ENCODE measurements at regions not wholly inside any gene's neighbourhood (a gene's known extent, or its start where the extent isn't known, plus 50 kb on each side); places are given as distances from the start of the nearest gene placed in this dataset.

DNA sequence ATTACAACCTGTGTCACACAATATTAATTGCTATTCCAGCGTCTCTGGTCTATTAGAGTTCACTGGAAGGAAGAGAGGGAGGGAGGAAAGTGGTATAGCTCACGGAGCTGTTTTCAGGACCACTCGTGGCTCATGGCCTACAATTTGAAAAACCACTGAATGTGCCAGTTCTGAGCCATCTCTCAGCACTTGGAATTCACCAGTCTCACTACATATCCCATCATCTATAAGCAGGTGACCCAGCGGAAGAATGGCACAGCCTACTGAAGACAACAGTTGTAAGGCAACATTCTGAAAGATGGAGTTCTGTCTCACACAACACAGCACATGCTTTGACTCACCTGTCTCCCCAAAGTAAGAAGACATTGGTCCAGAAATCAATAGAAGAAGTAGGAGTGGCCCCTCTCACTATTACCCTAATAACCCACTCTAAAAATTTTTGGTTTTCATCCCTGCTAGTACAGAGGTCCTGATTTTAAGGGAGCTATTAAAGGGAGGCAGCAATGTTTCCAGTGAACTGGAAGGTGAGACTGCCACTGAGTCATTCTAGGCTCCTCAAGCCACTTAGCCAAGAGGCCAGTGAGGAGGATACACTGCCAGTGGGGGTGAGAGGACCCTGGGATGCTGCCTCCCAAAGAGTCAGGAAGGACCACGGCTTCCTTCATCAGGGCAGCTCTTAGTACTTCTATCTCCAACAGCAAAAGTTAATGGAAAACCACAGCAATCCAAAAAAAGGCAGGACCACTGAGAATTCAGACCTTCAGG is 50.0 kb upstream of the DOCK9 start:
- Mint-ChIP-seq H3K4me3 (no peak overlapping the region), H3K9me3 (peaks cover 5 to 6% of the 10 kb centered on the region in 2 donors), H3K27me3 (peaks cover 0 to 9% of the 10 kb centered on the region in 2 donors), H3K36me3 (peaks cover 3 to 5% of the 10 kb centered on the region in 2 donors), H3K4me1 (peaks cover 0 to 5% of the 10 kb centered on the region in 2 donors), H3K27ac (no peak overlapping the region)
- ATAC-seq (replicated peaks) (no peak), DNase-seq (no peak)

DNA sequence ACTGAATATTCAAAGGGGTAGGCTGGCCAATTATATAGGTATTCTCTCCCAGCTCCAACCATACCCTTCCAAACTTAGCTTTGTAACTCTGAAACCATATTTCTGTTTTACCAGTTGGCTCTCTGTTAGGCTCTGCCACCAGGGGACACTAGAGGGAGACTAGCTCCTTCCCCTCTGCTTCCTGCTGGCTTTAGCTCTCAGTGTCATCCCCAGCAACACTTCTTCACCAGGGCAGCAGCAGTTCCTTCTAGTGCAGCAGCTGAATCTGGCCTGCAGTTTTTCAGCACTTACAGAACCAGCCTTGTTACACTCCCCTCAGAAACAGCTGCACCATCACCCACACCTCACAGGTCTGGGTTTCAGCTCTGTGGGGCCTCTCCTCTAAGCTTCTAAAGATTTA is 51.0 kb upstream of the DOCK9 start:
- Mint-ChIP-seq H3K9me3 (peaks cover 5 to 6% of the 10 kb centered on the region in 2 donors), H3K27ac (no peak overlapping the region), H3K36me3 (peaks cover 3 to 5% of the 10 kb centered on the region in 2 donors), H3K4me3 (no peak overlapping the region), H3K27me3 (peaks cover under 1 to 9% of the 10 kb centered on the region in 2 donors), H3K4me1 (peaks cover 0 to 6% of the 10 kb centered on the region in 2 donors)
- ATAC-seq (replicated peaks) (peak in 1 of 2 donors; percentile 36), DNase-seq (no peak)

DNA sequence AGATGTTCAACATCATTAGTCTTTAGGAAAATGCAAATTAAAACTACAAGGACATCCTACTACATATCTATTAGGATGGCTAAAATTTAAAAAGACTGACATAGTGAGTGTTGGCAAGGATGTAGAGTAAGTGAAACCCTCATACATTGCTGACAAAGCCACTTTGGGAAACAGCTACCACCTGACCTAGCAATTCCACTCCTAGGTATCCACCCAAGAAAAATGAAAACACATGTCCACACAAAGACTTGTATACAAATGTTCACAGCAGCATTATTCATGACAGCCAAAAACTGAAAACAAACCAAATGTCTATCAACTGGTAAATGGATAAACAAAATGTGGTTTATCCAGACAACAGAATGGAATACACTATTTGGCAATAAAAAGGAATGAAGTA is 51.7 kb upstream of the DOCK9 start:
- H3K27me3 Mint-ChIP-seq = peaks cover 4 to 9% of the 10 kb centered on the region in 2 donors
- peaks cover 0 to 10% of the 10 kb centered on the region in 2 donors for H3K4me1 Mint-ChIP-seq
- ATAC-seq (replicated peaks) (no peak), DNase-seq (no peak)
- H3K36me3 Mint-ChIP-seq = peaks cover 3 to 8% of the 10 kb centered on the region in 2 donors
- H3K4me3 Mint-ChIP-seq = no peak overlapping the region
- no peak overlapping the region for H3K27ac Mint-ChIP-seq
- H3K9me3 Mint-ChIP-seq = peaks cover 5 to 6% of the 10 kb centered on the region in 2 donors

GRCh38 chr13:99030326-99030725 is 52.5 kb upstream of the DOCK9 start:
- Mint-ChIP-seq H3K27me3 (peaks cover 4% of the 10 kb centered on the region in 2 donors), H3K4me1 (peaks cover 0 to 10% of the 10 kb centered on the region in 2 donors), H3K9me3 (peaks cover 5 to 8% of the 10 kb centered on the region in 2 donors), H3K4me3 (no peak overlapping the region), H3K27ac (no peak overlapping the region), H3K36me3 (peaks cover 3 to 10% of the 10 kb centered on the region in 2 donors)
- ATAC-seq (replicated peaks) (no peak), DNase-seq (no peak)

DNA sequence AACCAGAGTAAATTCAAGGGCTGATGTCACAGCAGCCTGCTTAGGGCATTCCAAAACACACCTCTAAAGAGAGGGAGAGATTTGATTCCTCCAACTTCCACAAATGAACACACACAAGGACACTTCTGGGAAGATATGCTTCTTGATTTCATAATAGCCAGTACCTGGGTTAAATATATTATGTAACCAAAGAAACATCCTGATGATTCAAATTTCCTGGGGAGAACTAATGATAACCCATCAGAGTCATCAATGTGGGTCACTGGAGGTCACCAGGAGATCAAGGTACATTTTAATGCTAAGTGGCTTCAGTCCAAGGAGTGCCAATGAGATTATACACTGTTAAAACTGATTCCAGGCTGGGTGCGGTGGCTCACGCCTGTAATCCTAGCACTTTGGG is 54.0 kb upstream of the DOCK9 start:
- H3K4me3 Mint-ChIP-seq = no peak overlapping the region
- ATAC-seq (replicated peaks) (no peak), DNase-seq (no peak)
- H3K27me3 Mint-ChIP-seq = peaks cover 4% of the 10 kb centered on the region in 2 donors
- peaks cover 11 to 19% of the 10 kb centered on the region in 2 donors for H3K36me3 Mint-ChIP-seq
- H3K27ac Mint-ChIP-seq = no peak overlapping the region
- H3K4me1 Mint-ChIP-seq = peaks cover 0 to 5% of the 10 kb centered on the region in 2 donors
- H3K9me3 Mint-ChIP-seq = peaks cover 9 to 12% of the 10 kb centered on the region in 2 donors

DNA sequence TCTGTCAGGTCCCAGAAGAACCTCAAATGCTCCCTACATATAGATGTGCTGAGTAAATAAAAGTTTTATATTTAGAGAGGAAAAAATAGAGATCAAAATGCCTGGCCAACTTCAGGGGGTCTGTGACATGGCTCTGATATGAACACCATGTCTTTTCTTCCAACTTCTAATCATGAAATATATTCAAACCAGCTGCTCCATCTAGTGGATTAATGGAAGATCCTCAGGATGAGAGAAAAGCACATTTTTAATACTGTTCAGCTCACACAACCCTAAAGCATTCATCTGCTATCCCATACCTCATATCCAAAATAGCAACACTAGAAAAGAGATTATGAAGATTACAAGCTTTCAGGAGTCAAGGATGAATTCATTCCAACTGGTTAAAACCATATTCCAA is 56.0 kb upstream of the DOCK9 start:
- Mint-ChIP-seq H3K27ac (no peak overlapping the region), H3K4me1 (peaks cover 0 to 5% of the 10 kb centered on the region in 2 donors)
- ATAC-seq (replicated peaks) = peak in 1 of 2 donors; percentile 58

DNA sequence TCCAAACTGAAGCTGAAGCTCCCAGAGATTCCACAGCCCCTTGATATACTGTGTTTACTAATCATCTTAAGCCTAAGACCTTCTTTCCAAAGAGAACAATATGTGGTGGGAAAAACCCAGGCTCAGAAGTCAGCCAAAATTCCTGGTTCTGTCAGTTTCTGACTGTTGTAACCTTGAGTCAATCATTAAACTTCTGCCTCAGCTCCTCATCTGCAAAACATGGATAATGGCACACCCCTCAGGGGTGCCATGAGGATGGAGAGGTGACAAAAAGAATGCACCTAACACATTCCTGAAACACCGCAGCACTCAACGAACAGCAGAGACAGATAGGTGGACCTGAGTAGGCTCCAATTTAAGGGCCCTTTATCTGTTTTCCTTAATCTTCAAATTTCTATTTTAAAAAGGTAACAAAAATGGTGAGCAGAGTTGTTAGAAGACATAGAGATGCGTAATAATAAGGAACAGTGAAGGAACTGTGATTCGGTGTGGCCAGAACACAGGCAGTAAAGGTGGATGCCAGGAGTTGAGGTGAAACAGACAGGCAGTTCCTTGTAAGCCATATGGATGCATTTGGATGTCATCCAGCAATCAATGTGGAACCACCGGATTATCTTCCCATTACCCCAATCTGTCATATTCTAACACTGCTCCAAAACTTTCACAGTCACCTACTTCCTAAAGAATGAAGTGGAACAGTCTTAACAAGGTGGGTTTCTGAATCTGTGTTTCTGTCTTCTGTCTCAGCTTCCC is 56.6 kb upstream of the DOCK9 start:
- ATAC-seq (replicated peaks) (no peak), DNase-seq (no peak)
- Mint-ChIP-seq H3K27me3 (peaks cover 0 to 4% of the 10 kb centered on the region in 2 donors), H3K4me1 (peaks cover 0 to 5% of the 10 kb centered on the region in 2 donors), H3K4me3 (no peak overlapping the region), H3K9me3 (peaks cover 4 to 8% of the 10 kb centered on the region in 2 donors), H3K36me3 (peaks cover 7 to 13% of the 10 kb centered on the region in 2 donors), H3K27ac (no peak overlapping the region)

More for the DNA sequence above, 56.0 kb upstream of the DOCK9 start:
- no peak for DNase-seq
- Mint-ChIP-seq H3K4me3 (no peak overlapping the region), H3K27me3 (peaks cover 0 to 4% of the 10 kb centered on the region in 2 donors), H3K9me3 (peaks cover 5 to 12% of the 10 kb centered on the region in 2 donors), H3K36me3 (peaks cover 11 to 13% of the 10 kb centered on the region in 2 donors)

GRCh38 chr13:99035715-99036114 is 57.9 kb upstream of the DOCK9 start:
- no peak for ATAC-seq (replicated peaks)
- Mint-ChIP-seq H3K36me3 (peaks cover 7 to 13% of the 10 kb centered on the region in 2 donors), H3K9me3 (peaks cover 4 to 6% of the 10 kb centered on the region in 2 donors), H3K27ac (no peak overlapping the region), H3K27me3 (peaks cover 0 to 4% of the 10 kb centered on the region in 2 donors), H3K4me3 (no peak overlapping the region), H3K4me1 (peaks cover 0 to 5% of the 10 kb centered on the region in 2 donors)
- no peak for DNase-seq

DNA sequence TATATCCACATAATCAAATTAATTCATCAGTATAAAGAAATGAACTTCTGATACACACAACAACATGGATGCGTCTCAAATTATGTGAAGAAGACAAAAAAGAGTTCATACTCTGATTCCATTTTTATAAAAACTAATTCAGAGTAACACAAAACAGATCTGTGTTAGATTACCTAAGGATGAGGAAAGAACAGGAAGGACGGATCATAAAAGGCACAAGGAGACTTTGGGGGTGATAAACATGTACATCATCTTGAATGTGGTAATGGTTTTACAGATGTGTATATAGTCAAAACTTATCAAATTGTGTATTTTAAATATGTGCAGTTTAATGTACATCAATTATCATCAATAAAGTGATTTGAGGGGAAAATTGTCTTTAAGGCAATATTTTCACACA is 59.9 kb upstream of the DOCK9 start:
- Mint-ChIP-seq H3K4me1 (peaks cover 6 to 19% of the 10 kb centered on the region in 2 donors), H3K27me3 (peaks cover under 1 to 17% of the 10 kb centered on the region in 2 donors)
- no peak for ATAC-seq (replicated peaks)

GRCh38 chr13:99039718-99040280 is 61.9 kb upstream of the DOCK9 start:
- H3K36me3 Mint-ChIP-seq = peaks cover 7 to 10% of the 10 kb centered on the region in 2 donors
- peaks cover 4 to 6% of the 10 kb centered on the region in 2 donors for H3K9me3 Mint-ChIP-seq
- H3K4me1 Mint-ChIP-seq = peaks cover 11 to 20% of the 10 kb centered on the region in 2 donors
- ATAC-seq (replicated peaks) = no peak
- H3K27ac Mint-ChIP-seq = no peak overlapping the region
- no peak overlapping the region for H3K4me3 Mint-ChIP-seq
- DNase-seq = no peak
- peaks cover 21 to 33% of the 10 kb centered on the region in 2 donors for H3K27me3 Mint-ChIP-seq

More for the DNA sequence above, 59.9 kb upstream of the DOCK9 start:
- no peak overlapping the region for H3K4me3 Mint-ChIP-seq
- H3K36me3 Mint-ChIP-seq = peaks cover 7 to 13% of the 10 kb centered on the region in 2 donors
- no peak overlapping the region for H3K27ac Mint-ChIP-seq
- DNase-seq = no peak
- H3K9me3 Mint-ChIP-seq = peaks cover 4 to 6% of the 10 kb centered on the region in 2 donors

- Mint-ChIP-seq H3K27ac (no peak overlapping the region), H3K36me3 (peaks cover 6% of the 10 kb centered on the region in 2 donors), H3K9me3 (peaks cover 4% of the 10 kb centered on the region in 2 donors), H3K4me3 (no peak overlapping the region), H3K4me1 (peaks cover 11 to 20% of the 10 kb centered on the region in 2 donors), H3K27me3 (peaks cover 26 to 39% of the 10 kb centered on the region in 2 donors)
- ATAC-seq (replicated peaks) = no peak
- DNase-seq = no peak
Observed at GRCh38 chr13:99040536-99041131, 62.8 kb upstream of the DOCK9 start.

DNA sequence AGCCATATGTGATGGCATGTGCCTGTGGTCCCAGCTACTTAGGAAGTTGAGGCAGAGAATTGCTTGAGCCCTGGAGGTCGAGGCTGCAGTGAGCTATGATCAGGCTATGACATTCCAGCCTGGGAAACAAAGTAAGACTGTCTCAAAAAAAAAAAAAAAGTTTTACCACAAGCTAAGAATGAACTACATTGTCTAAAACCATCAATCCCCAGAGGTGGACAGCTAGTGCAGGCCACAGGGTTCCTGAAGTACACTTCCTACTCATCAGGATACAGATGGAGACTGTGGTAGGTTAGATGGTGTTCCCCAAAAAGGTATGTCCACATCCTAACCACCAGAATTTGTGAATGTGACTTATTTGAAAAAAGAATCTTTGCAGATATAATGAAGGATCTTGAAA is 63.5 kb upstream of the DOCK9 start:
- Mint-ChIP-seq H3K4me3 (no peak overlapping the region), H3K4me1 (peaks cover 16 to 26% of the 10 kb centered on the region in 2 donors), H3K9me3 (no peaks in the 10 kb centered on the region), H3K27ac (no peak overlapping the region), H3K36me3 (no peaks in the 10 kb centered on the region), H3K27me3 (peaks cover 27 to 44% of the 10 kb centered on the region in 2 donors)
- no peak for ATAC-seq (replicated peaks)
- no peak for DNase-seq

DNA sequence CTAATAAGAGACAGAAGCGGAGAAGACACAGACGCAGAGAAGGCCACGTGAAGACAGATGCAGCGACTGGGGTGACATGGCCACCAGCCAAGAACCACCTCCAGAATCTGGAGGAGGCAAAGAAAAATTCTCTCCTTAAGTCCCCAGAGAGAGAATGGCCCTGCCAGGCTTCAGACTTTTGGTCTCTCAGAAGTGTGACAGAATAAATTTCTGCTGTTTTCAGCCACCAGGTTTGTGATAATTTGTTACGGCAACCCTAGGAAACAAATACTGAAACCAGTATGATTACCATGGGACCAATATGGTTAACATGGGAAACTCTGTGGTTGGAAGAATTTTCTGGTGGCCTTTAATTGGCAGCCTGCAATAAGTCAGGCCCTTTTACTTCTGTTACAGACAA is 63.9 kb upstream of the DOCK9 start:
- Mint-ChIP-seq H3K36me3 (no peaks in the 10 kb centered on the region), H3K27me3 (peaks cover 31 to 48% of the 10 kb centered on the region in 2 donors), H3K4me1 (peaks cover 21 to 30% of the 10 kb centered on the region in 2 donors), H3K4me3 (no peak overlapping the region), H3K9me3 (no peaks in the 10 kb centered on the region), H3K27ac (no peak overlapping the region)
- DNase-seq = no peak
- ATAC-seq (replicated peaks) = peak; percentile 29 to 36

All from stimulated activated naive B cell treated with anti-CD40 and anti-IgM and Interleukin-4, amounts not matched to agents 10 μg/mL and 1 μg/mL and 100 μg/mL, for 72 hours (primary cell).